H54 (cell line): ENCODE measurements at regions not wholly inside any gene's neighbourhood (a gene's known extent, or its start where the extent isn't known, plus 50 kb on each side); places are given as distances from the start of the nearest gene placed in this dataset.

Experiments used
- DNase-seq: peaks from one replicate; pipeline ENCODE4 v3.0.0; 2011; ENCODE audit warnings: low spot score, mixed read lengths; ENCODE audit not compliant: insufficient read length
- FAIRE-seq: peaks from 3 replicates; lab custom pipeline; 2011; peaks lifted over from hg19 to GRCh38; lab: Jason Lieb, UNC
- POLR2A ChIP-seq: IDR thresholded peaks from 2 replicates; pipeline ENCODE4 v1.6.1; 2011; ENCODE audit warnings: low read depth, mild to moderate bottlenecking, low read length

DNA sequence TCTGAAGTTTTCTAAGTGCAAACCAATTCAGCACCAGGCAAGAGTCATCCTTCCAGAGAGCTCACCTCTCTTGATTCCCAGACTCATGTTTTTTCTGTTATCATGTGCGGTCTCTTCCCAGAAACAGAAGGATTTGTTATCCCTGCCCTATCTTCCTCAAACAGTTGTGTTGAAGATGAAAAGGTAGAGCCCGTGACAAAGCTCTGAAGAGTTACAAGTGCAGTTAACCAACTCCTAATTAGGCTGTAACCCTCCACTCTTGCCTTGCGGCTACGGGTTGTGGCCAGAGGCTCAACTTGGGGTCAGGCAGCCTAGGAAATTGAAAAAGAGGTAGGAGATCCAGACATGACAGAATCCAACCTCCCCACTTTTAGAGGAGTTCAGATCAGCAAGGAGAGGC, 76.2 kb upstream of the CADM1 start:
- no peak for TF ChIP-seq POLR2A
- FAIRE-seq = no peak
- no peak for DNase-seq

DNA sequence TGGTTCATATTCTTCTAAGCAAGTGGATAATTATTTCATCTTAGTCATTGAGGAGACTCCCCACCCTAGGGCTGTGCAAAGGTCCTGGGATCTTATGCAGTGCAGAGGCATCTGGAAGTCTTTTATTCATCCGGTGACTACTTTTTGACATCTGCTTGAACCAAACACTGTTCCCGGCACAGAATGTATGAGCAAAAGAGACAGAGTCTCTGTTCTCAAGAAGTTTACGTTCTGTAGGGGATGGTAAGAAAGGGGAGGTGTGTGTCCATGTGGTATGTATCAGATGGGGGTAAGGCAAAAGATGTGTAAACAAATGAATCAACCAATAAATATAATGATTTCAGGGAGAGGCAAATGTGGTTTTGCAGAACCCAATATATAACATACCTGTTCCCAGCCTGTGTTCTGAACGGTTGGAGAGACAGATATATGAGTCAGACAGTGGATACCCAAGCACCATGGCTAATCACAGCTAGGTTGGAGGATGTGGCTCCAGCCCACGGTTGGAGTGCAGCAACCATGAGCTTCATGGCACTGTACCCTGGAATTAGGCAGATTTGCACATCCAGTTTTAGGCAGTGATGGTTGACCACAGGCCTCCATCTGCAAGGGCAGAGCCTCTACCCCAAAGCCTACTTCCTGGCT, 75.1 kb upstream of the CADM1 start:
- DNase-seq (no peak), FAIRE-seq (no peak)
- TF ChIP-seq POLR2A = no peak

DNA sequence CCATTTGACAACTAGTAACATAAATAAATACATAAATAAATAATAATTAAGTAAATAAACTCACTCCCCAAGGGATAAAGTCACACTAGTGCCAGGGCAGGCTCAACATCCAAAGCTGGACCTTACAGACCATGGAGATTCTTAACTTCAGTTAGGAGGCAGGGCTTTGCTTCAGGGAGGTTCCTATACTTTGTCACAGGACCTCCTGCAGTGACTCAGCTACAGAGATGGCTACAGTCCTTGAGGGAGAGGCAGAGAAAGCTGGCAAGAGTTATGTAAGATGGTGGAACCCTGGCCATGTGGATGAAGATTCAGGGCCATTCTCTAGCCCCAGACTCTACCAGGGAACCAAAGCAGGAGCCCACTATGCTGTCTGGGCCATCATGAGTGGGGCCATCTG, 74.1 kb upstream of the CADM1 start:
- FAIRE-seq (no peak), DNase-seq (no peak)
- TF ChIP-seq POLR2A = no peak

DNA sequence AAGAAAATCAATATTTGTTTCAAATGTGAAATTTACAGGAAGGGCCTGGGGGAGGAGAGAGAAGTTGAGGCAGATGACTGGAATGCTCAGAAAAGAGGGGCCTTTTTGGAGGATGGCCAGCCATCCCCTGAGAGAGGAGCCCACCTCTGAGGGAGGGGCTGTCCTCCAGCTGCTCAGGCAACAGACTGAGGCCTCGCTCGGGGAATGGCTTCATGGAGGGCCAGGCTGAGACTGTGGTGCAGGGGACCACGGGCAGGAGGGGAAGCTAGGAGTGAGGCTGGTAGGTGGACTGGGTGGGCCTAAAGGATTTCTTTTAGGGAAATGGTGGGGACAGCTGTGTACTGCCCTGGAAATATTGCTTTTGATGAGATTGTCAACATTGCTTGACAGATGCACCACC, 73.5 kb upstream of the CADM1 start:
- FAIRE-seq (no peak), DNase-seq (no peak)
- no peak for TF ChIP-seq POLR2A

DNA sequence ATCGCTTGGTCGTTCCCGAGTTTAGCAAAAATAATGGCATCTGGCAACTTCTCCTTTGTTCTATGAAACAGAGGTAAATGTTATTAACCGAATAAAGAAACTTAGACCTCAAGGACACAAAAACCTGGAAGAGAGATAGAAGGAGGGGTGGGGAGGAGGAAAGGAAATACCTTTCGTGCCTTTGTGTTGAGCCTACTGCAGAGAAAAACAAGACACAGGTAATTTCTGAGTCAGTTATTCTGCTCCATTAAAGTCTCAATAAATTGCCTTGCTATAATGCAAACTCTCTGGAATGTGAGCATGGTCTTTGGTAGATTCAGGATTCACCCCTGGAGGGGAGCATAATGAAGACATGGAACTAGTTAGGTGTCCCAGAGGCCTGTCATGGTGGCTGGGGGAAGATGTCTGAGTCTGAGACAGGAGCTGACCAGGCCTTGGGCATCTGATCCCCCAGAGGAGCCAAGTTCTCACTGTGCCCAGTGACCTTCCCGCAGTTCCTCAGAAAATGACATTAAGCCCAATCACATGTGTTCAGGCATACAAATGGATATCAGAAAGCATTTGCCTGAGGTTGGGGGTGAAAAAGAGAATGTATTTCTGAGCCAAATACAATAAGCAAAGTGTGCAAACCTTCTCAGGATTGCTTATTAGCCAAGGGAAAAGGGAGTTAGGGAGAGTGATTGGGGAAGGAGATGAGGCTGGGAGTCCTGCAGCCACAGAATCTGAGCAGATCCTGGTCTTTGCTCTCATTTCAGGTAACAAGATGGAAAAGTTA, 72.6 kb upstream of the CADM1 start:
- DNase-seq (no peak), FAIRE-seq (no peak)
- no peak for TF ChIP-seq POLR2A

DNA sequence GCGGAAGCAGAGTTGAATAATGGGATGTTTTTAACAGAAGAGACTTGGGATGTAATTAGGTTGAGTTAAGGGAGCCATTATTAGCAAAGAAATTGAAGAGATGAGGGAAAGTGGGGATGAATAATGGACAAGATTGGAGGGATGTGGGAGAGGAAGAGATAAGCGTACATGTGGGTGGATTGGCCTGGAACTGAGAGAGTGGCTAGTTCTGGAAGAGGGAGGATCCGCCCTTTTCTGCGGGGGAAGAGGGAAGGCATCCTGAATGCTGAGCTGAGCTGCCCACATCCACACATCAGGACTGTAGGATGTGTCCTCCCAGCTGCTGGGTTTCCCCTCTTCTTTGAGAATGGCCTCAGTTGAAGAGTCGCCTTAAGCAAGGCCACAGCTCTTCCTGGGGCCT, 68.3 kb upstream of the CADM1 start:
- FAIRE-seq (no peak), DNase-seq (no peak)
- no peak for TF ChIP-seq POLR2A

DNA sequence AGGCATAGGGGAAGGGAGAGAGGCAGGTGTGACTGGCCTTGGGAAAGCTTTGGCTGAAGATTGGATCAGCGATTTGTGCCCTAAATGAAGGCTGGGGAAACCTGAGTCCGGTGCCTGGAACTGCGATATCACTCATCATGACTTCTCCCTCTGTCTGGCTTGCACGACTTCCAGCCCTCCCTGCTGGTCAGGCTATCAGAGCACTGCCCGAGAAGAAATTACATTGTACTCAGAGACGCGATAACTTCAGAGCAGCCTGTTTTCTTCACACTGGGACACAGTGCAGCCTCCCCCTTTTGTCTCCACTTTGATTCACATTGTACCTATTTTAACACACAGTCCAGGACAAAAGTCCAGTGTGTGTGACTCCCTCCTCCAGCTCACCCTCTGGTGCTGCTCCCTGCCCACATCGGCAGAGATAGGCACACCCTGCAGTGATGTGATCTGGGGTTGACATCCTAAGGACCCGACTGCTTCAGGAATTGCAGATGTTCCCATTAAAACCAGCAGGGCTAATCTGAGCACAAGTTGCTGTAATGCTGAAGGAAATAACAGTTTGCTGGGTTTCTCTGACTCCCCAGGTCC, 62.1 kb upstream of the CADM1 start:
- TF ChIP-seq POLR2A = no peak
- DNase-seq (no peak), FAIRE-seq (no peak)

DNA sequence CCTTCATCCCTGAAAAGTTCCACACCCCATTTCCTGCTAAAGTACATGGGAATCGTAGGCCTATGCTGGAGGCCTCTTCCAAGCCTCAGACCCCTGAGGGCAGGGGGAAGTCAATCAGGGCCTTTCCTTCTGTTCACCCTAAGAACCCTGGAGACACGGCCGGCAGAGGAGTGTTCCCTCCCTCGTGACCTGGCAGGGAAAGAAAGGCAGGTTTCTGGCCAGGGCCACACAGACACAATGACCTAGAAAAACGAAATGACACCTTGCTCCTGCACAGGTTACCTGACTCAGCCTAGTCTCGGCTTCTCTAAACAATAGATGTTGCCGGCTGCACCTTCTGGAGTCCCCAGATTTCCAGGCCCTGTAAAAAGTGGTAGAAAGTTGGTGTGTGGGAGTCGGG, 60.6 kb upstream of the CADM1 start:
- DNase-seq = no peak
- TF ChIP-seq POLR2A = no peak
- FAIRE-seq = no peak

DNA sequence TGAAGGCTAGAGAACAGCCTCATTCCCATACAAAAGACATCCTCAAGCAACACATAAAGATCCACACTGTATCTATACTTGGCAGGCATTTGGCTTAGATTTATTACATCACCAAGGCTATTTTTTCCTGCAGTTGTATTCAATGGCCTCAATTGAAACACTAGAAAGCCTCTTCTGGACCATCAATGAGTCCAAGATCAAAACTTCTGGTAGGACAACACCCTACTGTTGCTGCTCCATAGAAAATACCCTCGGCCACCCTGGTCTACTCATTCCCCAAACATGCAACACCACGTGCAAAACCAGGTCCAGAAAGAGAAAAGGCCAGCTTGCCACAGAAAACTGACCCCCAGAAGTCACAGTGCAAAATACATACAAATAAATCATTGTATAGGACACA, 56.9 kb upstream of the CADM1 start:
- TF ChIP-seq POLR2A = no peak
- DNase-seq (no peak), FAIRE-seq (no peak)

DNA sequence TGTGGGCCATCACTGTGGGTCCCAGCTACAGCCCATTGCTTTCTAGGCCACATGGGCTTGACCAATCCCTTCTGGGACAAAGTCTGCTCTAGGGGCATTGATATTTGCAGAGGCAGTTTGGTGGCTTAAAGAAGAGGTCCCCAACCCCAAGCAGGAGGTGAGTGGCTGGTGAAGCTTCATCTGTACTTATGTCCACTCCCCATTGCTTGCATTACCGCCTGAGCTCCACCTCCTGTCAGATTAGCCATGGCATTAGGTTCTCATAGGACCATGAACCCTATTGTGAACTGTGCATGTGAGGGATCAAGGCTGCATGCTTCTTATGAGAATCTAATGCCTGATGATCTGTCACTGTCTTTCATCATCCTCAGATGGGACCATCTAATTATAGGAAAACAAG, 54.4 kb upstream of the CADM1 start:
- TF ChIP-seq POLR2A = no peak
- DNase-seq = no peak
- FAIRE-seq = no peak

DNA sequence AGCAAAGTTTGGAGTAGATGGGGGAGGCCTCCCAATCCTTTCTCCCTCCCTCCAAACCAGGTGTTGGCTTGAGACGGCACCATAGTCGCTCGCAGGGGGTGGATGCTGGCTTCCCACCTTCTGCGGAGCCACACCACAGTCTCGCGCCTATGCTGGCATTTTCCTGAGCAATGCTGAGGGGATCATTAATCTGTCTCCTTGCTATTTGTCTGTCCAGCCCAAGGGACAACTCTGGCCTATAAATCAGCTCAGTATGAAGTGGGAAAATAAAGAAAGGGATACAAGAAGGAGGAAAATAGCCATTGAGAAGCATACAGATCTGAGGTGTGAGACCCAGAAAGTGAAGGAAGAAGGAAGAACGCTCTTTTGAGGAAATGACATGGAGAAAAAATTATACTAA, 53.5 kb upstream of the CADM1 start:
- FAIRE-seq (no peak), DNase-seq (no peak)
- no peak for TF ChIP-seq POLR2A

DNA sequence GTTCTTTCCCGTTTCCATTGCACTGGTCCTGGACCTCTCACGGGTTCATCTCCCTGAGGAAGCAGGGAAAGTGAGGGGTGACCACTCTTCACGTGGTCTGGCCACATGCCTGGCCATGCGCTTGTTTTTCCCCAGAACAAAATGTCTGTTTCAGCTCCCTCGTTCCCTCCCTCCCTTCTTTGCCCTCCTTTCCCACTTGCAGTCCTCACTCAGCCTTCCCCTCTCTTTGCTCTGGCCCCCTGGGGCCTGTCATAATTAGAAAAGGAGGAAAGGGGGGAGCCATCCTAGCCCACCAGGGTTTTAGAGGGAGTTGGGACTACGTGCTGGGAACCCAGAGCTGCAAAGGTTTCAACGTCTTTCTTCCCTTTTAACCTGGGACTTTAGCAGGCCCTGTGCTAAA, 52.8 kb upstream of the CADM1 start:
- no peak for TF ChIP-seq POLR2A
- DNase-seq (no peak), FAIRE-seq (no peak)

DNA sequence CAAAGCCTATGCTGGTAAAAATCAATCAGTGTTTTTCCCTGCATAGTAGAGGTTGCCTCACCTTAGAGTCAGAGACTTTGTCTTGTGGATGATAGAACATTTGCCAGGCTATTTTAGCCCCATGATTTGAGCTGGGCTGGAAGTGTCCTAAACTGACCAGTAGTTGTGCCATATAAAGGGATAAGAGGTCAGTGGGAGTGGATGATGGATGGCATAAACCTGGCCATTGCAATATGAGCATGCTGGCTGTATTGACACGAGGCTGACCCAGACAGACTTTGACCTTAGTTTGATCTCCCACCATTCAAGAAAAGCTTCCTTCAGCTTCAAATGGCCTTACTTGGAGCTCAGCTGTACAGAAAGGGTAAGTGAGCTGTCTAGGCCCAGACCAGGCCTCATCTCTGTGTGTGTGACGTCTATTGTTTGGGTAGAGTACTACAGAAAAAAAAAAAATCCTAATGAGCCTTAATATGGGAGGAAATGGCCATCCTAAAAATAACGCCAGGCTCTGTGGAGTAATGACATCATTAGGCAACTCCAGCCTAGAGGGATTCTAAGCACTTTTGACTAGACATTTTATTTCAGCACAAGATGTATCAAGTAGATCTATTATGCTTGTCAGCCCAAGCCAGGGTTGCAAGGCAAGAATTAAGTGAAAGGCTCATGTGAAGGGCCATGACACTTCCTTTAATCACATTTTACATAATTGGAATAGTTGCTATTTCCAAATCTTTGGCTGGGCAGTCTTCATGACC, 51.3 kb upstream of the CADM1 start:
- TF ChIP-seq POLR2A = no peak
- FAIRE-seq (no peak), DNase-seq (no peak)
